ENCODE measurements at regions not wholly inside any gene's neighbourhood (a gene's known extent, or its start where the extent isn't known, plus 50 kb on each side); places are given as distances from the start of the nearest gene placed in this dataset.
"Not testable (repeated sequence)": the region's sequence is repeated elsewhere in the genome, so short reads cannot be mapped to it uniquely, and the experiment has no call there.

- Histone ChIP-seq H2AFZ (no peak overlapping the region), H3K9ac (no peak overlapping the region), H3K79me2 (ENCODE audit: insufficient read depth) (no peaks in the 10 kb centered on the region), H3K9me2 (ENCODE audit: insufficient read depth) (no peaks in the 10 kb centered on the region), H3K4me1 (ENCODE audit: insufficient read depth) (no peaks in the 10 kb centered on the region), H3K4me3 (no peak overlapping the region), H3K9me3 (ENCODE audit: low read depth) (no peaks in the 10 kb centered on the region), H3K27ac (no peak overlapping the region), H3F3A (ENCODE audit: insufficient read depth) (no peaks in the 10 kb centered on the region), H4K20me1 (ENCODE audit: insufficient read depth) (no peaks in the 10 kb centered on the region), H3K36me3 (ENCODE audit: low read depth) (no peaks in the 10 kb centered on the region), H3K4me2 (ENCODE audit: unreplicated experiment) (no peak overlapping the region), H3K27me3 (replicated peaks; ENCODE audit: insufficient read depth) (0 out of 2 replicates have a peak, but pooled peaks cover 3% of the 10 kb centered on the region)
- in situ Hi-C loops (cut with MboI): no loop called here
- TF ChIP-seq EZH2 (IDR thresholded peaks at IDR 0.05; ENCODE audit: insufficient read depth, poor library complexity, severe bottlenecking) (no peak), EZH2phosphoT487 (IDR thresholded peaks at IDR 0.05; ENCODE audit: insufficient read depth, low read depth) (no peak)
- no peak for DNase-seq
- WGBS, 2 experiments (ENCODE audit: low coverage in 1 of 2, low lambda C conversion rate in 2 of 2, missing lambda C conversion rate in 2 of 2): 80 to 85% methylated on average over 6 of the region's 6 CpGs
Measured at GRCh38 chr5:124025306-124025845, 513.4 kb downstream of the CSNK1G3 start.

- in situ Hi-C loops (cut with MboI): no loop called here
- H3K27me3 ChIP-seq (replicated peaks; ENCODE audit: insufficient read depth): no peaks in the 10 kb centered on the region
- no peaks in the 10 kb centered on the region for H4K20me1 ChIP-seq (ENCODE audit: insufficient read depth)
- DNase-seq: no peak
- 67% methylated on average over 3 of the region's 3 CpGs for WGBS, 2 experiments (ENCODE audit: low coverage in 1 of 2, low lambda C conversion rate in 2 of 2, missing lambda C conversion rate in 2 of 2)
- no peaks in the 10 kb centered on the region for H3F3A ChIP-seq (ENCODE audit: insufficient read depth)
- H3K9me2 ChIP-seq (ENCODE audit: insufficient read depth): no peaks in the 10 kb centered on the region
- H2AFZ ChIP-seq: no peak overlapping the region
- H3K9ac ChIP-seq: no peak overlapping the region
- H3K9me3 ChIP-seq (ENCODE audit: low read depth): no peaks in the 10 kb centered on the region
- H3K4me2 ChIP-seq (ENCODE audit: unreplicated experiment): no peak overlapping the region
- no peak for TF ChIP-seq EZH2phosphoT487 (IDR thresholded peaks at IDR 0.05; ENCODE audit: insufficient read depth, low read depth)
- TF ChIP-seq EZH2 (IDR thresholded peaks at IDR 0.05; ENCODE audit: insufficient read depth, poor library complexity, severe bottlenecking): no peak
- H3K36me3 ChIP-seq (ENCODE audit: low read depth): no peaks in the 10 kb centered on the region
- no peak overlapping the region for H3K4me3 ChIP-seq
- H3K4me1 ChIP-seq (ENCODE audit: insufficient read depth): no peaks in the 10 kb centered on the region
- no peak overlapping the region for H3K27ac ChIP-seq
- H3K79me2 ChIP-seq (ENCODE audit: insufficient read depth): no peaks in the 10 kb centered on the region
Measured at GRCh38 chr5:124022966-124023365, 511.0 kb downstream of the CSNK1G3 start.

- DNase-seq: peak; percentile 7
- in situ Hi-C loops (cut with MboI): no loop called here
- Histone ChIP-seq H3K4me1 (ENCODE audit: insufficient read depth) (no peaks in the 10 kb centered on the region), H3K9me3 (ENCODE audit: low read depth) (no peaks in the 10 kb centered on the region), H3K27ac (no peak overlapping the region), H3K36me3 (ENCODE audit: low read depth) (no peaks in the 10 kb centered on the region), H3K4me3 (no peak overlapping the region), H3K4me2 (ENCODE audit: unreplicated experiment) (no peak overlapping the region), H4K20me1 (ENCODE audit: insufficient read depth) (no peaks in the 10 kb centered on the region), H3K9ac (no peak overlapping the region), H3K27me3 (replicated peaks; ENCODE audit: insufficient read depth) (no peaks in the 10 kb centered on the region), H3K9me2 (ENCODE audit: insufficient read depth) (no peaks in the 10 kb centered on the region), H2AFZ (no peak overlapping the region), H3K79me2 (ENCODE audit: insufficient read depth) (no peaks in the 10 kb centered on the region), H3F3A (ENCODE audit: insufficient read depth) (no peaks in the 10 kb centered on the region)
- 88 to 94% methylated on average over 1 of the region's 1 CpG for WGBS, 2 experiments (ENCODE audit: low coverage in 1 of 2, low lambda C conversion rate in 2 of 2, missing lambda C conversion rate in 2 of 2)
- TF ChIP-seq EZH2 (IDR thresholded peaks at IDR 0.05; ENCODE audit: insufficient read depth, poor library complexity, severe bottlenecking) (no peak), EZH2phosphoT487 (IDR thresholded peaks at IDR 0.05; ENCODE audit: insufficient read depth, low read depth) (no peak)
Measured at GRCh38 chr5:124021776-124022175, 509.8 kb downstream of the CSNK1G3 start.

GRCh38 chr5:124021066-124021641, 509.2 kb downstream of the CSNK1G3 start:
- Histone ChIP-seq H3K27me3 (replicated peaks; ENCODE audit: insufficient read depth) (no peaks in the 10 kb centered on the region), H3K27ac (no peak overlapping the region), H4K20me1 (ENCODE audit: insufficient read depth) (no peaks in the 10 kb centered on the region), H3K9ac (no peak overlapping the region), H3F3A (ENCODE audit: insufficient read depth) (no peaks in the 10 kb centered on the region), H3K4me1 (ENCODE audit: insufficient read depth) (no peaks in the 10 kb centered on the region), H3K9me3 (ENCODE audit: low read depth) (no peaks in the 10 kb centered on the region), H2AFZ (no peak overlapping the region), H3K79me2 (ENCODE audit: insufficient read depth) (no peaks in the 10 kb centered on the region), H3K4me3 (no peak overlapping the region), H3K36me3 (ENCODE audit: low read depth) (no peaks in the 10 kb centered on the region), H3K4me2 (ENCODE audit: unreplicated experiment) (no peak overlapping the region), H3K9me2 (ENCODE audit: insufficient read depth) (no peaks in the 10 kb centered on the region)
- TF ChIP-seq EZH2 (IDR thresholded peaks at IDR 0.05; ENCODE audit: insufficient read depth, poor library complexity, severe bottlenecking): no peak
- TF ChIP-seq EZH2phosphoT487 (IDR thresholded peaks at IDR 0.05; ENCODE audit: insufficient read depth, low read depth): no peak
- DNase-seq: no peak
- in situ Hi-C loops (cut with MboI): no loop called here
- WGBS, 2 experiments (ENCODE audit: low coverage in 1 of 2, low lambda C conversion rate in 2 of 2, missing lambda C conversion rate in 2 of 2): 52 to 54% methylated on average over 1 of the region's 1 CpG

- H3F3A ChIP-seq (ENCODE audit: insufficient read depth); H3K9me2 ChIP-seq (ENCODE audit: insufficient read depth); H3K4me3 ChIP-seq; H3K27ac ChIP-seq; H3K4me2 ChIP-seq (ENCODE audit: unreplicated experiment); DNase-seq; H3K27me3 ChIP-seq (replicated peaks; ENCODE audit: insufficient read depth); H3K36me3 ChIP-seq (ENCODE audit: low read depth); H3K4me1 ChIP-seq (ENCODE audit: insufficient read depth); H3K79me2 ChIP-seq (ENCODE audit: insufficient read depth); H2AFZ ChIP-seq; H3K9ac ChIP-seq; in situ Hi-C loops (cut with MboI); H3K9me3 ChIP-seq (ENCODE audit: low read depth); H4K20me1 ChIP-seq (ENCODE audit: insufficient read depth): not testable (repeated sequence)
- 54 to 61% methylated on average over 3 of the region's 5 CpGs for WGBS, 2 experiments (ENCODE audit: low coverage in 1 of 2, low lambda C conversion rate in 2 of 2, missing lambda C conversion rate in 2 of 2)
Measured at GRCh38 chr5:124017321-124017720, 505.3 kb downstream of the CSNK1G3 start.
